ENCODE measurements at regions not wholly inside any gene's neighbourhood (a gene's known extent, or its start where the extent isn't known, plus 50 kb on each side); places are given as distances from the start of the nearest gene placed in this dataset.

GRCh38 chr2:200034816-200035215 lies 79.4 kb downstream of the MAIP1 start:
- TF ChIP-seq POLR2A (IDR thresholded peaks at IDR 0.05; ENCODE audit: low read depth, low read length) (no peak), MAX (IDR thresholded peaks at IDR 0.05; ENCODE audit: insufficient read depth, insufficient read length) (no peak), POLR2AphosphoS5 (IDR thresholded peaks at IDR 0.05; ENCODE audit: insufficient read depth, low read depth, low read length) (no peak), EZH2 (IDR thresholded peaks at IDR 0.05; ENCODE audit: borderline replicate concordance, low read depth, low read length, severe bottlenecking) (no peak), MYC (IDR thresholded peaks at IDR 0.05; ENCODE audit: low read depth, low read length) (no peak), GATA2 (IDR thresholded peaks at IDR 0.05; ENCODE audit: insufficient read depth, insufficient read length, low read depth, low read length) (no peak), JUN (IDR thresholded peaks at IDR 0.05; ENCODE audit: borderline replicate concordance, insufficient read depth, insufficient read length, low read depth) (no peak), FOS (IDR thresholded peaks at IDR 0.05; ENCODE audit: borderline replicate concordance, insufficient read depth, low read length) (no peak)
- TF ChIP-seq, protein P1, sequence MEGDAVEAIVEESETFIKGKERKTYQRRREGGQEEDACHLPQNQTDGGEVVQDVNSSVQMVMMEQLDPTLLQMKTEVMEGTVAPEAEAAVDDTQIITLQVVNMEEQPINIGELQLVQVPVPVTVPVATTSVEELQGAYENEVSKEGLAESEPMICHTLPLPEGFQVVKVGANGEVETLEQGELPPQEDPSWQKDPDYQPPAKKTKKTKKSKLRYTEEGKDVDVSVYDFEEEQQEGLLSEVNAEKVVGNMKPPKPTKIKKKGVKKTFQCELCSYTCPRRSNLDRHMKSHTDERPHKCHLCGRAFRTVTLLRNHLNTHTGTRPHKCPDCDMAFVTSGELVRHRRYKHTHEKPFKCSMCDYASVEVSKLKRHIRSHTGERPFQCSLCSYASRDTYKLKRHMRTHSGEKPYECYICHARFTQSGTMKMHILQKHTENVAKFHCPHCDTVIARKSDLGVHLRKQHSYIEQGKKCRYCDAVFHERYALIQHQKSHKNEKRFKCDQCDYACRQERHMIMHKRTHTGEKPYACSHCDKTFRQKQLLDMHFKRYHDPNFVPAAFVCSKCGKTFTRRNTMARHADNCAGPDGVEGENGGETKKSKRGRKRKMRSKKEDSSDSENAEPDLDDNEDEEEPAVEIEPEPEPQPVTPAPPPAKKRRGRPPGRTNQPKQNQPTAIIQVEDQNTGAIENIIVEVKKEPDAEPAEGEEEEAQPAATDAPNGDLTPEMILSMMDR (IDR thresholded peaks at IDR 0.05; ENCODE audit: extremely low read depth in 1 of 2, insufficient read depth in 1 of 2, low read depth in 1 of 2, low read length in 2 of 2), result no peak

Data from endothelial cell of umbilical vein (primary cell).